CD4-positive, alpha-beta T cell (primary cell): ENCODE measurements at regions not wholly inside any gene's neighbourhood (a gene's known extent, or its start where the extent isn't known, plus 50 kb on each side); places are given as distances from the start of the nearest gene placed in this dataset.

ENCODE experiments used
- ATAC-seq: fragments of 200-7000 bp; cut with Tn5 transposase; one replicate; pipeline ENCODE4 v1.10.0; 2022; ENCODE audit warnings: mild to moderate bottlenecking; ENCODE audit not compliant: poor library complexity
- CTCF ChIA-PET: fragments of 350-600 bp; sonication (Branson Sonifier 250); formaldehyde crosslinking; loops from one replicate; lab custom pipeline; 2021; ENCODE audit warnings: antibody characterized with exemption, inconsistent platforms; lab: Charles Lee
- POLR2A ChIA-PET: fragments of 350-600 bp; sonication (Branson Sonifier 250); formaldehyde crosslinking; loops from one replicate; lab custom pipeline; 2021; ENCODE audit warnings: antibody characterized with exemption, inconsistent platforms; lab: Charles Lee
- DNase-seq, 14 experiments: peaks; one replicate each; pipeline ENCODE4 v3.0.0-alpha.2; 2013 to 2020; ENCODE audit warnings: mixed read lengths in 2 of 14
- H3K27ac ChIP-seq, 2 donors: one replicate each; pipeline versions ENCODE4 v1.5.1 to v1.7.0; 2013; ENCODE audit warnings: low read length in 2 of 2, low read depth in 1 of 2, mild to moderate bottlenecking in 1 of 2
- H3K27me3 ChIP-seq, 2 experiments: 1 replicate in 1 of 2; 2 replicates in 1 of 2; pipeline versions ENCODE4 v1.6.1 to v1.7.0; 2013; ENCODE audit warnings: low read length in 2 of 2, control low read depth in 1 of 2, mild to moderate bottlenecking in 1 of 2, moderate library complexity in 1 of 2; ENCODE audit not compliant: insufficient read depth in 2 of 2, control insufficient read depth in 1 of 2
- H3K36me3 ChIP-seq: one replicate; pipeline ENCODE4 v1.6.1; 2013; ENCODE audit warnings: low read length, control low read depth; ENCODE audit not compliant: insufficient read depth
- H3K4me1 ChIP-seq: one replicate; pipeline ENCODE4 v1.6.1; 2013; ENCODE audit warnings: low read length, control low read depth; ENCODE audit not compliant: insufficient read depth
- H3K4me3 ChIP-seq: one replicate; pipeline ENCODE4 v1.5.1; 2013; ENCODE audit warnings: mild to moderate bottlenecking, low read length, moderate library complexity
- H3K9me3 ChIP-seq, 2 experiments: 1 replicate in 1 of 2; 2 replicates in 1 of 2; pipeline versions ENCODE4 v1.6.1 to v1.7.0; 2013; ENCODE audit warnings: low read length in 2 of 2, mild to moderate bottlenecking in 2 of 2, control low read depth in 1 of 2, moderate library complexity in 1 of 2; ENCODE audit not compliant: control insufficient read depth in 1 of 2, insufficient read depth in 1 of 2
- H3K27ac Mint-ChIP-seq: one replicate; pipeline ENCODE4 v1.8.0; 2020; ENCODE audit warnings: mixed read lengths
- H3K27me3 Mint-ChIP-seq: one replicate; pipeline ENCODE4 v1.8.0; 2021; ENCODE audit warnings: mixed read lengths
- H3K36me3 Mint-ChIP-seq: one replicate; pipeline ENCODE4 v1.8.0; 2021; ENCODE audit warnings: low read depth, mixed read lengths
- H3K4me1 Mint-ChIP-seq: one replicate; pipeline ENCODE4 v1.8.0; 2021; ENCODE audit warnings: low read depth, mixed read lengths
- H3K4me3 Mint-ChIP-seq: one replicate; pipeline ENCODE4 v1.8.0; 2020; ENCODE audit warnings: mild to moderate bottlenecking, mixed read lengths
- H3K9me3 Mint-ChIP-seq: one replicate; pipeline ENCODE4 v1.8.0; 2020; ENCODE audit warnings: mixed read lengths
- CTCF ChIP-seq: fragments of 200-600 bp; IDR thresholded peaks from one replicate; pipeline ENCODE4 v1.8.0; 2022; ENCODE audit warnings: antibody characterized with exemption, mild to moderate bottlenecking
- intact Hi-C, 2 experiments: fragments of 100-400 bp; cut with DNase I in 1 of 2; cut with micrococcal nuclease in 1 of 2; formaldehyde crosslinking; loops; one replicate each; pipeline versions ENCODE4 v1.15.1 to v1.9.0; 2023 to 2025; cut with DNase I, micrococcal nuclease

DNA sequence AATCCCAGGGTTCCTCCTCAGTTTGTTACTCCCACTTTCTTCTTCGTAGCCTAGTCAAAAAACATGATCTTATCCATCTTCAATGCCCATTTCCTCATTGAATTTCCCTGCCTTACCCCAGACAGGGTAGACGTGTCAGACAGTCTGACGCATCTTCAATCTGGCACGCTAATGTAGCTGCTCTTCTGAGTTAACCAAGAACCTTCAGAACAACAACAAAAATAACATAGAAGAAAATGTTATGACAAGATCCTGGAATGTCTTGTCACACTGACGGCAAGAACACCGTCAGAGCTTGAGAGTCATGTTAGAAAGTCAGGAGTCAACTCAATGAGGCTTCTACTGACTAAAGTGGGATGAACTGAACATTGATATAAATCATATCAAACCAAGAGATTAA is 122.7 kb upstream of the SPDL1 start:
- intact Hi-C loops = no loop called here
- Histone ChIP-seq H3K27ac (no peak overlapping the region), H3K9me3 (no peaks in the 10 kb centered on the region), H3K36me3 (no peaks in the 10 kb centered on the region), H3K4me3 (no peak overlapping the region), H3K27me3 (peaks cover 4 to 13% of the 10 kb centered on the region in 2 experiments), H3K4me1 (no peaks in the 10 kb centered on the region)
- Mint-ChIP-seq H3K9me3 (no peaks in the 10 kb centered on the region), H3K27me3 (peaks cover 41% of the 10 kb centered on the region), H3K4me3 (no peak overlapping the region), H3K4me1 (no peaks in the 10 kb centered on the region), H3K27ac (no peak overlapping the region), H3K36me3 (no peaks in the 10 kb centered on the region)
- ChIA-PET POLR2A (no interaction called here), CTCF (no interaction called here)
- ATAC-seq = no peak
- no peak for TF ChIP-seq CTCF
- DNase-seq = no peak

GRCh38 chr5:169460123-169460522 is 123.5 kb upstream of the SPDL1 start:
- ATAC-seq = no peak
- no peak overlapping the region for H3K27ac ChIP-seq
- no peak for TF ChIP-seq CTCF
- H3K4me3 ChIP-seq = no peak overlapping the region
- H3K27me3 ChIP-seq = peaks cover 4 to 13% of the 10 kb centered on the region in 2 experiments
- H3K9me3 ChIP-seq = no peaks in the 10 kb centered on the region
- Mint-ChIP-seq H3K4me3 (no peak overlapping the region), H3K27me3 (peaks cover 41% of the 10 kb centered on the region), H3K36me3 (no peaks in the 10 kb centered on the region), H3K4me1 (no peaks in the 10 kb centered on the region), H3K9me3 (no peaks in the 10 kb centered on the region), H3K27ac (no peak overlapping the region)
- H3K36me3 ChIP-seq = no peaks in the 10 kb centered on the region
- intact Hi-C loops = no loop called here
- no peak for DNase-seq
- POLR2A ChIA-PET = no interaction called here
- no peaks in the 10 kb centered on the region for H3K4me1 ChIP-seq
- CTCF ChIA-PET = no interaction called here

DNA sequence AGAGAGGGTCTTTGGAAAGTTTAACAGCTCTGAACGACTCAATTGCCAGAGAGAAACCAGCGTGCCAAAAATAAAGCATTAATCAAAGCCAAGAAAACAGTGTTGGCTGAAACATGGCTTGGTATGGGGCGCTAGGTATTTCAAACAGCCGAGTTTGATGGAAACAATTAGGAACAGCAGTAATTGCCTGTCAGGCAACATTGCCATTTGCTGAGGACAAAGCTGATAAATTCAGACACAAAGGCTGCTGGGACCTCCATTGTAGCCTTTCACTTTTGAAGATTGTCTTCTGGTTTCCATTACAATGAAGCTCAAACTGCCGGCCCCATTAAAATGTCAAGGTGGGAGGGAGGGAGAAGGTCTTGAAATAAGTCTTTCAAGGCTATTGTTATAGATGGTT is 125.4 kb upstream of the SPDL1 start:
- Histone ChIP-seq H3K4me1 (no peaks in the 10 kb centered on the region), H3K9me3 (no peaks in the 10 kb centered on the region), H3K36me3 (no peaks in the 10 kb centered on the region), H3K27me3 (peaks cover 0 to 9% of the 10 kb centered on the region in 2 experiments), H3K4me3 (no peak overlapping the region), H3K27ac (no peak overlapping the region)
- POLR2A ChIA-PET = no interaction called here
- Mint-ChIP-seq H3K36me3 (no peaks in the 10 kb centered on the region), H3K27me3 (peaks cover 48% of the 10 kb centered on the region), H3K4me3 (no peak overlapping the region), H3K27ac (no peak overlapping the region), H3K9me3 (no peaks in the 10 kb centered on the region), H3K4me1 (no peaks in the 10 kb centered on the region)
- DNase-seq (no peak), ATAC-seq (no peak)
- intact Hi-C loops = no loop called here
- no peak for TF ChIP-seq CTCF
- CTCF ChIA-PET = no interaction called here
